ENCODE measurements at regions not wholly inside any gene's neighbourhood (a gene's known extent, or its start where the extent isn't known, plus 50 kb on each side); places are given as distances from the start of the nearest gene placed in this dataset.
"Not testable (repeated sequence)": the region's sequence is repeated elsewhere in the genome, so short reads cannot be mapped to it uniquely, and the experiment has no call there.

- no peak for DNase-seq
These were observed 309.4 kb upstream of the XYLT1 start for GRCh38 chr16:17780181-17780580.

- DNase-seq = no peak
These were observed 306.7 kb upstream of the XYLT1 start for GRCh38 chr16:17777408-17777863.

- no peak for DNase-seq
These were observed 306.1 kb upstream of the XYLT1 start for GRCh38 chr16:17776888-17777287.

- no peak for DNase-seq
These were observed 305.7 kb upstream of the XYLT1 start for GRCh38 chr16:17776465-17776864.

GRCh38 chr16:17775061-17775460 lies 304.3 kb upstream of the XYLT1 start:
- DNase-seq = no peak

GRCh38 chr16:17773698-17774101 lies 302.9 kb upstream of the XYLT1 start:
- peak in 1 of 2 experiments; percentile 5 for DNase-seq

GRCh38 chr16:17770104-17770503 lies 299.3 kb upstream of the XYLT1 start:
- no peak for DNase-seq

GRCh38 chr16:17769065-17769464 lies 298.3 kb upstream of the XYLT1 start:
- no peak for DNase-seq

GRCh38 chr16:17768257-17768656 lies 297.5 kb upstream of the XYLT1 start:
- DNase-seq = no peak

GRCh38 chr16:17766012-17766411 lies 295.3 kb upstream of the XYLT1 start:
- no peak for DNase-seq

- no peak for DNase-seq
These were observed 289.0 kb upstream of the XYLT1 start for GRCh38 chr16:17759451-17760390.

GRCh38 chr16:17757808-17758207 lies 287.0 kb upstream of the XYLT1 start:
- no peak for DNase-seq

GRCh38 chr16:17755158-17755557 lies 284.4 kb upstream of the XYLT1 start:
- no peak for DNase-seq

GRCh38 chr16:17753434-17753833 lies 282.7 kb upstream of the XYLT1 start:
- DNase-seq = no peak

GRCh38 chr16:17749706-17750105 lies 278.9 kb upstream of the XYLT1 start:
- DNase-seq = no peak

- DNase-seq = no peak
These were observed 277.4 kb upstream of the XYLT1 start for GRCh38 chr16:17748044-17748719.

- DNase-seq = no peak
These were observed 276.5 kb upstream of the XYLT1 start for GRCh38 chr16:17747081-17747756.

- DNase-seq = no peak
These were observed 274.3 kb upstream of the XYLT1 start for GRCh38 chr16:17744921-17745572.

GRCh38 chr16:17743578-17743977 lies 272.8 kb upstream of the XYLT1 start:
- no peak for DNase-seq

GRCh38 chr16:17743158-17743557 lies 272.4 kb upstream of the XYLT1 start:
- DNase-seq = no peak

GRCh38 chr16:17735099-17735498 lies 264.3 kb upstream of the XYLT1 start:
- not testable (repeated sequence) for DNase-seq

GRCh38 chr16:17729820-17730219 lies 259.1 kb upstream of the XYLT1 start:
- DNase-seq = no peak

- DNase-seq = no peak
These were observed 257.4 kb upstream of the XYLT1 start for GRCh38 chr16:17728196-17728595.
